HG02885 (cell line): ENCODE measurements at regions not wholly inside any gene's neighbourhood (a gene's known extent, or its start where the extent isn't known, plus 50 kb on each side); places are given as distances from the start of the nearest gene placed in this dataset.

Experiments used
- ATAC-seq: cut with Tn5 transposase; IDR thresholded peaks from one replicate; pipeline ENCODE4 v1.9.1; 2021; ENCODE audit warnings: mild to moderate bottlenecking; ENCODE audit not compliant: unreplicated experiment, poor library complexity

- no peak for ATAC-seq
Observed at GRCh38 chr3:56904552-56905215, 102.9 kb upstream of the ARHGEF3 start.

GRCh38 chr3:56903231-56903782 lies 101.6 kb upstream of the ARHGEF3 start:
- ATAC-seq = no peak

DNA sequence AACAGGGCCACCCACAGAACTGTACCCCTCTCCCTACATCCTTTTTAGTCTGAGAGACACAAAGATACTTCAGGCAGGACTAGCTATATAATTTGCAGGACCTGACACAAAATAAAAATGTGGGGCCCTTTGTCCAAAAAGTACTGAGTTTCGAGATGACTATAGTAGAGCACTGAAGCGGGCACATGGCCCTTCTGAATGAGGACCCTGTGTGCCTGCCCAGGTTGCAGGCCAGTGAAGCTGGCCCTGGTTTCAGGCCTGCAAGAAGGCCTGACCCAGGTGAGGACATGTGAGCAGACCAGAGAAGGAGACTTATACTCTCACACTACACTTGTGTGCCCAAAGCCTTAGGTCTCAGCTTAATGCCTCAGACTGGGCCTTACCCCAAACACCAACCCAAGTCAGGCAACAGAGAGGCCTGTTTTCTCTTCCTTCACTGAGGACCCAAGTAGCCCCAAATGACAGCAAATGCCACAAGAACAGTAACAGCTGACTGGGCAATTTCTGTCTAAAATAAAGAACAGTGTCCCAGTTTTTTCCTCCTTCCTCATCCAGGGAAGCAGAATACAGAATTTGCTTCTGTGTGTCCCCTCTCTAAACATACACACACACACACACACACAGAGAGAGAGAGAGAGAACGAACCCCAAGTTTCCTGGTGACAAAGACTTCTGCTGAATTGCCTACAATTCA lies 100.9 kb upstream of the ARHGEF3 start:
- ATAC-seq = no peak

DNA sequence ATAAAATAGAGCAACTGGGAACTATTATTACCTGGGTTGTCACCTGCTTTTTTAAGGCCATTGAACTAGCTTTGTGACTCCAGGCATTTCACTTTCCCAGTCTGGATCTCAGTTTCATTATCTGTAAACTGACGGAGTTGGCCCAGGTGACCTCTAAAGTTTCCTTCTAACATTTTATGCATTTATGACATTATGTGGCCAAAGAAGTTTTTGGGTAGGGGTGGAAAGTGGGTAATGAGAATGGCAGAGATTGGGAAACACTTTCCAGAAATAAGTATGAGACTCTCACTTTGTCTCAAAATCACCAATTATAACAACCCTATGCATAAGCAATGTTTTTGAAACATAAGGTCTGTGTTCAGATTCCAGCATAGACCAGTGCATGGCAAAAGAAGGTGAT lies 99.1 kb upstream of the ARHGEF3 start:
- ATAC-seq = no peak

DNA sequence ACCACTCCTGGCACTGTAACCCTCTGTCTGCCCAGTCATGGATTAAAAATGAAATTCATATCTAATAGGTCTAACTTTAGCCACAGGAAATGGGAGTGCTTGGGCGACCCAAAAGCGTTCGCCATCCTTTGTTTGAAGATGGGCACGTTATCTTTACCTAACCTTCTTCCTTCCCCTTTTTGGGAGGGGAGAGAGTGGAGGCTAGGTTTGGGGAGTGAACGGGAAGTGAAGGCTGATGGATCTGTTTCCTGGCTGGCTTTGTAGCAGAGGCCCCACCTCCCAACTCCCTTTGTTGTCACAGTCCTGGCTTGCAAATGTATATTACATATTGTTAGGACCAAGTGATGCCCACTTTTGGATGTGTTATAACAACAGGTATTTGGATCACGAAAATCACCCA lies 98.1 kb upstream of the ARHGEF3 start:
- no peak for ATAC-seq

DNA sequence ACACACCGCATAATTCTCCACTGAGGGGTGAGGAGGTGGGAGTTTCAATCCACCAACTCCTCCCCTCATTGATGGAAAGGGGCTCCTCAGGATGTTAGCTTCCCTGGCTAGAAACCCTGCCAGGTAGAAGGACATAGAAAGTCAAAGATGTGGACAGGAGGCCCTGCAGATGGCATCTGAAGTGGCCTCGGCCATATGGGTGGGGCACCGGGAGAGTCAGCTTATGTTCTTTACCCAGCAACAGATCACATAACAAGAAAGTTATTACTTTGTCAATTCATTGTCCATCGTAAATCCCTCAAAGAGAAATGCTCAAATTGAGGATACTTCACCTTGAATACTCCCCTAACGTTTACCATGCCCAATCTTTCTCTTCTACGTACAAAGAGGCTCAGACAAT lies 97.3 kb upstream of the ARHGEF3 start:
- ATAC-seq = no peak

DNA sequence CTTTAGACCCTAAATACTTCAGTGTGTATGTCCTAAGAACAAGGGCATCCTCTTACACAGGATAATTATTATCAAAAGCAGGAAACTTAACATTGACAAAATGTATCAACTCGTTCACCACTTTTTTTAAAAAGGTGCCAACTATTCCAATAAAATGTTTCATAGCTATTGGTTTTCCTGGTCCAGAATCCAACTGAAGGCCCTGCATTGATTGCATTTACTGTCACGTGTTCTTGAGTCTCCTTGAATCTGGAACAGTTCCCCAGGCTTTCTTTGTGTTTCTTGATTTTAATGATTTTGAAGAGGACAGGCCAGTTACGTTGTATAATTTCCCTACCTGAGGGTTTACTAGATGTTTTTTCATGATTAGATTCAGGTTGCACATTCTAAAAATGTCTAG lies 94.6 kb upstream of the ARHGEF3 start:
- ATAC-seq = no peak

GRCh38 chr3:56894881-56895431 lies 93.2 kb upstream of the ARHGEF3 start:
- peak; percentile 87 for ATAC-seq

GRCh38 chr3:56890448-56891091 lies 88.8 kb upstream of the ARHGEF3 start:
- no peak for ATAC-seq

- ATAC-seq = no peak
Observed at GRCh38 chr3:56889131-56889530, 87.4 kb upstream of the ARHGEF3 start.

DNA sequence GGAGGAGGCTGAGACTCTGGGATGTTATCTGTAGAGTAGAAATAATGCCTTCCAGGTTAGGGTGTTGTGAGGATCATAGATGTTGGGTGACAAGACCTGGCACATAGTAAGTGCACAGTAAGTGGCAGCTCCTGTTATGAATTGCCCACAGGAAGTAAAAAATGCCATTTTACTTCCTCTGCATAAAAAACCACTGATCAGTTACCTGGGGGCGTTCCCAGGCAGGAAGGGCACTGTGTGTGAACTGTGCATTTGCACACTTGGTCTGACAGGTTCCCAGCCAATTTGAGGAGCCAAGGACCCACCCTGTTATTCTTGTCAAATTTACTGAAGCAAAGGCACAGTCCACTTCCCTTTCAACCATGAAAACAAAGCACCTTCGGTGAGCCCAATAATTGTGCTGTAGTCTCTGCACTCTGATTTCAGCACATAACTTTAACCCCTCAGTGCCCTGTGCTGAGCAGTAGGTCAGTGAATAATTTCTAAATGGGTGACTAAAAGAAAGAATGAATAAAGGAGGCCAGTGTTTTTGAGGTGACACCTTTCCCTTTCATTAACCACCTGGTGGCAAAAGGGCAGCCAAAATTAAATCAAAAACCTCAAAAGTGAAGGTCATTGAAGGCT lies 85.8 kb upstream of the ARHGEF3 start:
- no peak for ATAC-seq

GRCh38 chr3:56886314-56886713 lies 84.6 kb upstream of the ARHGEF3 start:
- ATAC-seq = no peak

- ATAC-seq = no peak
Observed at GRCh38 chr3:56885879-56886278, 84.1 kb upstream of the ARHGEF3 start.

- ATAC-seq = no peak
Observed at GRCh38 chr3:56885453-56885852, 83.7 kb upstream of the ARHGEF3 start.

DNA sequence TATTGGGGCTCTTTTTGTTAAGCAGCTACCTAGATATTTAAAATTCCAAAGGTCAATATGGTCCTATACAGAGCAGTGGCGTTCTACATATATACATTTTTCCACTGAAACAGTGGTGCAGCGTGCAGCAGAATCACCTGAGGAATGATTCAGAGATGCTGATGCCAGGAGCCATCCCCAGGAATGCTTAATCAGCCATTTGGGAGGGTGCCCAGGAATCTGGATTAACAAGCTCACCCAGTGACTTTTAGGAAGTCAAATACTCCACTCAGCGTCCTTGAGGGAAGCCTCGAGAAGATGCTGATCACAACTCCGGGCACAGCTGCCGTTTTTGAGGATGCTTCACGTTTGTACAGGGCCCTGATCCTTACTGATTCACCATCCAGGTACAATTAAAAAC lies 82.6 kb upstream of the ARHGEF3 start:
- no peak for ATAC-seq

- no peak for ATAC-seq
Observed at GRCh38 chr3:56883828-56884227, 82.1 kb upstream of the ARHGEF3 start.

DNA sequence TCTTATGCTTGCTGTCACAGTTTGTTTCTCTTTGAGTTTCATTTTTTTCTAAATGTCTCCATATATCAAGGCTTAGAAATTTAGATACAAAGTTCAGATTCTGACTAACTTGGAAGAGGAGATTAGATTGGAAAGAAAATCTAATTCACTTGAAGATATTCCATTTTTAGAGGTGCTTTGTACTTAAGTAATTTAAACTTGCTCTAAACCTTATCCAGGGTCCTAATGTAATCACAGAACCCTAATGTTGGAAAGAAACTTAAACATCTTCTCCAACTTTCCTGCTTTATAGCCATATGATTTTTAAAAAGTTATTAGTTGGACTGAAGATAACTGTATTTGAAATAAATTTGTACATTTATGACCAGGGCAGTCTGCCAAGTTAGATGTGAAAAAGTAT lies 81.1 kb upstream of the ARHGEF3 start:
- no peak for ATAC-seq

DNA sequence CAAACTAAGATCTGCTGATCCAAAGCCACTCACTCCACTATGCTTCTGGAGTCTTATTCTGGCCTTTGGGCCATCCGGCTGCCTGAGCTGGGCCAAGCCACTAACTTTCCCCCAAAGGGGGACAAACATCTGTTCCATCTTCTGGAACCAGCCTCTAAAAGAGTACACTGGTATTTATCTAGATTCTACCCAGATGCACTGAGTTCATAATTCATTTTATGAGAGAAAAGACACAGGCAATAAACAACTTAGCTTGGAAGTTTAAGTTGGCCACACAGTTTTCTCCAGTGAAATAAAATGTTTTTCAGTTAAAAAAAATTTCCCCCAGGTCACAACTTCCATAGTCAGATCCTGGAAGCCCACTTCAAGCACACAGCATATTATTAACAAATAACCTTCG lies 80.1 kb upstream of the ARHGEF3 start:
- ATAC-seq = no peak

DNA sequence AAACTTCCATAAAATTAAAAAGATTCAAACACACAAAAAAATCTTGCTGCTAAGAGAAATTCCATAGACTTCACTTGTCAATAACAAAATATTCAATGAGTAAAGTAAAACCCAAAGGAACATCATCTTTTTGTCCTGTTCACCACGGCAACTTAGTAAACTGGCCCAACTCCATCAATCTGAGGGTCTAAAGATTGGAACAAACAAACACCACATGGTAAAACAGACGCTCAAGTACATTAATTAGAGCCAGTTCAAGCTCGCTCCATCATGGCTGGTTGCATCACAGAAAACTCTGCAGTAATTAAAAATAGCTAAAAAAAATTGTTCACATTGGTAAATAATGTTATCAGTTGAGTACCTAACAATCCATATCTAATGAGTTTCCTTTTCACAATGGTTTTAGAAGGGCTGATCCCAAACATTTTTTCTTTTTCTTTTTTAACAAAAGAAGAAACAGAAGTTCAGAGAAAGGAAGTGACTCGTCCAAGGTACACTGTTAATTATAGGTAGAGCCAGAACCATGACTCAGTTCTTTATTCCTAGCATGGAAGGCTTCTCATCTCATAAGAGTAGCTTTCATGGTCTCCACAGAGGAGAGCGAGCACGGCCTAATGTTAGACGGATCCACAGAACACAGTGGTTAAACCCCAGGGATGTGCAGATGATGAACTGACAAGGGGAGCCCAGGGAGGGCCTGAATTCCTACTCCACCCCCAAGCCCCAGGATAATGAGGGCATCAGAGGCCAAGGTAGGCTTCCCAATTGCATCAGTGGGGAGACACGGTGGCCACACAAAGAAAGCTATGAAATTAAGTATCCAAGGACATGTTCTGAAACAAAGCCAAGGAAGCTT lies 79.2 kb upstream of the ARHGEF3 start:
- no peak for ATAC-seq
